ENCODE measurements at regions not wholly inside any gene's neighbourhood (a gene's known extent, or its start where the extent isn't known, plus 50 kb on each side); places are given as distances from the start of the nearest gene placed in this dataset.
"Not testable (repeated sequence)": the region's sequence is repeated elsewhere in the genome, so short reads cannot be mapped to it uniquely, and the experiment has no call there.

- H3K4me3 ChIP-seq; H3K27ac ChIP-seq; H3K4me1 ChIP-seq (replicated peaks in 1 of 2); in situ Hi-C loops (cut with MboI; ENCODE audit: low pct_unique_long_range_greater_than_20kb in 2 of 9, low sequenced_read_pairs in 9 of 9, unreplicated experiment in 9 of 9): not testable (repeated sequence)
- ATAC-seq (replicated peaks in 6 of 8): peak in 5 of 8 experiments; percentile 10 to 64 (median 29)
- no CpG with 5 or more reads among the region's 5 CpGs for WGBS, 10 experiments
These were observed 94.0 kb downstream of the SRGAP2 start for GRCh38 chr1:206297145-206298031.

- H3K4me1 ChIP-seq (replicated peaks in 1 of 2); in situ Hi-C loops (cut with MboI; ENCODE audit: low pct_unique_long_range_greater_than_20kb in 2 of 9, low sequenced_read_pairs in 9 of 9, unreplicated experiment in 9 of 9); H3K27ac ChIP-seq; H3K4me3 ChIP-seq: not testable (repeated sequence)
- WGBS, 10 experiments: no CpG with 5 or more reads among the region's 4 CpGs
- peak in 3 of 8 experiments; percentile 57 to 75 (median 75) for ATAC-seq (replicated peaks in 6 of 8)
These were observed 94.7 kb downstream of the SRGAP2 start for GRCh38 chr1:206298032-206298392.

- ATAC-seq (replicated peaks in 6 of 8): peak in 5 of 8 experiments; percentile 25 to 70 (median 59)
- H3K27ac ChIP-seq; in situ Hi-C loops (cut with MboI; ENCODE audit: low pct_unique_long_range_greater_than_20kb in 2 of 9, low sequenced_read_pairs in 9 of 9, unreplicated experiment in 9 of 9); H3K4me1 ChIP-seq (replicated peaks in 1 of 2); H3K4me3 ChIP-seq: not testable (repeated sequence)
- WGBS, 10 experiments: 60% methylated on average over 1 of the region's 5 CpGs; no CpG with 5 or more reads in 9 of the 10 experiments
These were observed 95.9 kb downstream of the SRGAP2 start for GRCh38 chr1:206299181-206299791.

GRCh38 chr1:206299942-206300341, 96.6 kb downstream of the SRGAP2 start:
- peak in 4 of 8 experiments; percentile 32 to 76 (median 42) for ATAC-seq (replicated peaks in 6 of 8)
- in situ Hi-C loops (cut with MboI; ENCODE audit: low pct_unique_long_range_greater_than_20kb in 2 of 9, low sequenced_read_pairs in 9 of 9, unreplicated experiment in 9 of 9); H3K27ac ChIP-seq; H3K4me3 ChIP-seq; H3K4me1 ChIP-seq (replicated peaks in 1 of 2): not testable (repeated sequence)
- WGBS, 10 experiments: no CpG with 5 or more reads among the region's 2 CpGs

GRCh38 chr1:206302056-206302455, 98.7 kb downstream of the SRGAP2 start:
- ATAC-seq (replicated peaks in 6 of 8): peak in 2 of 8 experiments; percentile 16 to 18
- no CpG with 5 or more reads among the region's 1 CpG for WGBS, 10 experiments
- H3K27ac ChIP-seq; H3K4me3 ChIP-seq; H3K4me1 ChIP-seq (replicated peaks in 1 of 2); in situ Hi-C loops (cut with MboI; ENCODE audit: low pct_unique_long_range_greater_than_20kb in 2 of 9, low sequenced_read_pairs in 9 of 9, unreplicated experiment in 9 of 9): not testable (repeated sequence)

- H3K4me3 ChIP-seq; in situ Hi-C loops (cut with MboI; ENCODE audit: low pct_unique_long_range_greater_than_20kb in 2 of 9, low sequenced_read_pairs in 9 of 9, unreplicated experiment in 9 of 9); H3K4me1 ChIP-seq (replicated peaks in 1 of 2); ATAC-seq (replicated peaks in 6 of 8); H3K27ac ChIP-seq: not testable (repeated sequence)
- no CpG with 5 or more reads among the region's 31 CpGs for WGBS, 10 experiments
These were observed 104.1 kb downstream of the SRGAP2 start for GRCh38 chr1:206307442-206307841.

GRCh38 chr1:206310948-206311347, 107.6 kb downstream of the SRGAP2 start:
- H3K27ac ChIP-seq; H3K4me1 ChIP-seq (replicated peaks in 1 of 2); in situ Hi-C loops (cut with MboI; ENCODE audit: low pct_unique_long_range_greater_than_20kb in 2 of 9, low sequenced_read_pairs in 9 of 9, unreplicated experiment in 9 of 9); H3K4me3 ChIP-seq: not testable (repeated sequence)
- ATAC-seq (replicated peaks in 6 of 8): peak in 1 of 8 experiments; percentile 9
- no CpG with 5 or more reads among the region's 2 CpGs for WGBS, 10 experiments

GRCh38 chr1:206311611-206312273, 108.4 kb downstream of the SRGAP2 start:
- in situ Hi-C loops (cut with MboI; ENCODE audit: low pct_unique_long_range_greater_than_20kb in 2 of 9, low sequenced_read_pairs in 9 of 9, unreplicated experiment in 9 of 9); H3K4me3 ChIP-seq: not testable (repeated sequence)
- ATAC-seq (replicated peaks in 6 of 8): peak in 5 of 8 experiments; percentile 45 to 73 (median 52)

GRCh38 chr1:206312274-206312665, 108.9 kb downstream of the SRGAP2 start:
- H3K27ac ChIP-seq; H3K4me1 ChIP-seq (replicated peaks in 1 of 2); in situ Hi-C loops (cut with MboI; ENCODE audit: low pct_unique_long_range_greater_than_20kb in 2 of 9, low sequenced_read_pairs in 9 of 9, unreplicated experiment in 9 of 9); H3K4me3 ChIP-seq: not testable (repeated sequence)
- peak in 4 of 8 experiments; percentile 32 to 59 (median 43) for ATAC-seq (replicated peaks in 6 of 8)
- WGBS, 10 experiments: no CpG with 5 or more reads among the region's 6 CpGs

More at GRCh38 chr1:206311611-206312273, 108.4 kb downstream of the SRGAP2 start:
- no CpG with 5 or more reads among the region's 7 CpGs for WGBS, 10 experiments
- not testable (repeated sequence) for H3K4me1 ChIP-seq (replicated peaks in 1 of 2); H3K27ac ChIP-seq

- H3K4me1 ChIP-seq (replicated peaks in 1 of 2); ATAC-seq (replicated peaks in 6 of 8); in situ Hi-C loops (cut with MboI; ENCODE audit: low pct_unique_long_range_greater_than_20kb in 2 of 9, low sequenced_read_pairs in 9 of 9, unreplicated experiment in 9 of 9); H3K27ac ChIP-seq; H3K4me3 ChIP-seq: not testable (repeated sequence)
- WGBS, 10 experiments: no CpG with 5 or more reads among the region's 6 CpGs
These were observed 111.8 kb downstream of the SRGAP2 start for GRCh38 chr1:206314951-206315636.

GRCh38 chr1:206316901-206317300, 113.6 kb downstream of the SRGAP2 start:
- no CpG with 5 or more reads among the region's 4 CpGs for WGBS, 10 experiments
- ATAC-seq (replicated peaks in 6 of 8): peak in 5 of 8 experiments; percentile 56 to 94 (median 85)
- in situ Hi-C loops (cut with MboI; ENCODE audit: low pct_unique_long_range_greater_than_20kb in 2 of 9, low sequenced_read_pairs in 9 of 9, unreplicated experiment in 9 of 9); H3K4me1 ChIP-seq (replicated peaks in 1 of 2); H3K4me3 ChIP-seq; H3K27ac ChIP-seq: not testable (repeated sequence)

GRCh38 chr1:206317878-206318514, 114.7 kb downstream of the SRGAP2 start:
- in situ Hi-C loops (cut with MboI; ENCODE audit: low pct_unique_long_range_greater_than_20kb in 2 of 9, low sequenced_read_pairs in 9 of 9, unreplicated experiment in 9 of 9); H3K4me1 ChIP-seq (replicated peaks in 1 of 2); H3K4me3 ChIP-seq; H3K27ac ChIP-seq: not testable (repeated sequence)
- no CpG with 5 or more reads among the region's 5 CpGs for WGBS, 10 experiments
- ATAC-seq (replicated peaks in 6 of 8): peak in 2 of 8 experiments; percentile 60 to 61

Data from motor neuron (in vitro differentiated cells).